GM19463 (cell line): ENCODE measurements at regions not wholly inside any gene's neighbourhood (a gene's known extent, or its start where the extent isn't known, plus 50 kb on each side); places are given as distances from the start of the nearest gene placed in this dataset.

ENCODE experiments used
- ATAC-seq: cut with Tn5 transposase; IDR thresholded peaks from one replicate; pipeline ENCODE4 v1.9.1; 2021; ENCODE audit warnings: mild to moderate bottlenecking, moderate library complexity; ENCODE audit not compliant: unreplicated experiment

GRCh38 chr9:113808391-113809358 lies 67.4 kb upstream of the ZNF618 start:
- no peak for ATAC-seq

- no peak for ATAC-seq
These were observed 58.9 kb upstream of the ZNF618 start for GRCh38 chr9:113817171-113817570.

- no peak for ATAC-seq
These were observed 57.7 kb upstream of the ZNF618 start for GRCh38 chr9:113818391-113818790.

- no peak for ATAC-seq
These were observed 53.8 kb upstream of the ZNF618 start for GRCh38 chr9:113822315-113822714.

- ATAC-seq = no peak
These were observed 52.7 kb upstream of the ZNF618 start for GRCh38 chr9:113823421-113823820.
